ENCODE measurements at regions not wholly inside any gene's neighbourhood (a gene's known extent, or its start where the extent isn't known, plus 50 kb on each side); places are given as distances from the start of the nearest gene placed in this dataset.

GRCh38 chr9:22285066-22285465, 161.6 kb upstream of the DMRTA1 start:
- no peak for DNase-seq

GRCh38 chr9:22286661-22287060, 160.0 kb upstream of the DMRTA1 start:
- DNase-seq: no peak

- DNase-seq: no peak
These were observed 158.0 kb upstream of the DMRTA1 start for GRCh38 chr9:22288661-22289060.

- peak; percentile 25 for DNase-seq
These were observed 139.5 kb upstream of the DMRTA1 start for GRCh38 chr9:22307013-22307711.

GRCh38 chr9:22308177-22308576, 138.4 kb upstream of the DMRTA1 start:
- no peak for DNase-seq

GRCh38 chr9:22316645-22317044, 130.0 kb upstream of the DMRTA1 start:
- DNase-seq: no peak

- no peak for DNase-seq
These were observed 115.1 kb upstream of the DMRTA1 start for GRCh38 chr9:22331533-22331932.

GRCh38 chr9:22332202-22332601, 114.4 kb upstream of the DMRTA1 start:
- DNase-seq: no peak

GRCh38 chr9:22337261-22337660, 109.4 kb upstream of the DMRTA1 start:
- no peak for DNase-seq

- DNase-seq: peak; percentile 7
These were observed 104.0 kb upstream of the DMRTA1 start for GRCh38 chr9:22342491-22343217.

- no peak for DNase-seq
These were observed 103.4 kb upstream of the DMRTA1 start for GRCh38 chr9:22343218-22343611.

GRCh38 chr9:22354699-22355384, 91.8 kb upstream of the DMRTA1 start:
- no peak for DNase-seq

- no peak for DNase-seq
These were observed 89.6 kb upstream of the DMRTA1 start for GRCh38 chr9:22356985-22357384.

- DNase-seq: no peak
These were observed 83.2 kb upstream of the DMRTA1 start for GRCh38 chr9:22363421-22363887.

- no peak for DNase-seq
These were observed 73.0 kb upstream of the DMRTA1 start for GRCh38 chr9:22373636-22374035.

GRCh38 chr9:22374051-22374450, 72.6 kb upstream of the DMRTA1 start:
- DNase-seq: no peak

- no peak for DNase-seq
These were observed 67.4 kb upstream of the DMRTA1 start for GRCh38 chr9:22379272-22379671.

- no peak for DNase-seq
These were observed 65.5 kb upstream of the DMRTA1 start for GRCh38 chr9:22381170-22381569.

- no peak for DNase-seq
These were observed 64.3 kb upstream of the DMRTA1 start for GRCh38 chr9:22382331-22382730.

- DNase-seq: no peak
These were observed 62.9 kb upstream of the DMRTA1 start for GRCh38 chr9:22383718-22384117.

GRCh38 chr9:22389271-22389670, 57.4 kb upstream of the DMRTA1 start:
- no peak for DNase-seq

GRCh38 chr9:22392523-22392922, 54.1 kb upstream of the DMRTA1 start:
- peak; percentile 6 for DNase-seq

- no peak for DNase-seq
These were observed 50.9 kb upstream of the DMRTA1 start for GRCh38 chr9:22395687-22396141.
